ENCODE measurements at regions not wholly inside any gene's neighbourhood (a gene's known extent, or its start where the extent isn't known, plus 50 kb on each side); places are given as distances from the start of the nearest gene placed in this dataset.

DNA sequence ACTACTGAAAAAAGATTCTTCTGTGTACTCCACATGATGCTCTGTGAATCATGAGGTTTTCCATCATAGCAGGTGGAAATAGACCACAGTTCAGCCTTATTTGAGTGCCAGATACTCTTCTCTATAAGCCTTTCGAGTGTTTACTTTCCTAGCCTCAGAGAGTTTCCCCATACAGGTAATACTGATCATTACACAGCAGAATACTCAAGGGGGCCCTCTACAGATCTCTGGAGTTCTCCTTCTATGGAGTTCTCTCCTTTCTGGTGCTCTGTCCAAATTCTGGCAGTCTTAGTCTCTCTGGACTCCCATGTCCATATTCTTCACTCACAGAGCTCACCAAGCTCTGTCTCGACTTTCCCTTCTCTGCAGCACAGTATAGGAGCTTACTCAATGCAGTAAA is 175.7 kb upstream of the CARD18 start:
- H3K4me3 ChIP-seq (ENCODE audit: low read length), result no peak overlapping the region
- DNase-seq (ENCODE audit: low read depth), result no peak
- TF ChIP-seq, protein P1, sequence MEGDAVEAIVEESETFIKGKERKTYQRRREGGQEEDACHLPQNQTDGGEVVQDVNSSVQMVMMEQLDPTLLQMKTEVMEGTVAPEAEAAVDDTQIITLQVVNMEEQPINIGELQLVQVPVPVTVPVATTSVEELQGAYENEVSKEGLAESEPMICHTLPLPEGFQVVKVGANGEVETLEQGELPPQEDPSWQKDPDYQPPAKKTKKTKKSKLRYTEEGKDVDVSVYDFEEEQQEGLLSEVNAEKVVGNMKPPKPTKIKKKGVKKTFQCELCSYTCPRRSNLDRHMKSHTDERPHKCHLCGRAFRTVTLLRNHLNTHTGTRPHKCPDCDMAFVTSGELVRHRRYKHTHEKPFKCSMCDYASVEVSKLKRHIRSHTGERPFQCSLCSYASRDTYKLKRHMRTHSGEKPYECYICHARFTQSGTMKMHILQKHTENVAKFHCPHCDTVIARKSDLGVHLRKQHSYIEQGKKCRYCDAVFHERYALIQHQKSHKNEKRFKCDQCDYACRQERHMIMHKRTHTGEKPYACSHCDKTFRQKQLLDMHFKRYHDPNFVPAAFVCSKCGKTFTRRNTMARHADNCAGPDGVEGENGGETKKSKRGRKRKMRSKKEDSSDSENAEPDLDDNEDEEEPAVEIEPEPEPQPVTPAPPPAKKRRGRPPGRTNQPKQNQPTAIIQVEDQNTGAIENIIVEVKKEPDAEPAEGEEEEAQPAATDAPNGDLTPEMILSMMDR (conservative IDR thresholded peaks at IDR 0.05; ENCODE audit: low read depth, low read length), result no peak

DNA sequence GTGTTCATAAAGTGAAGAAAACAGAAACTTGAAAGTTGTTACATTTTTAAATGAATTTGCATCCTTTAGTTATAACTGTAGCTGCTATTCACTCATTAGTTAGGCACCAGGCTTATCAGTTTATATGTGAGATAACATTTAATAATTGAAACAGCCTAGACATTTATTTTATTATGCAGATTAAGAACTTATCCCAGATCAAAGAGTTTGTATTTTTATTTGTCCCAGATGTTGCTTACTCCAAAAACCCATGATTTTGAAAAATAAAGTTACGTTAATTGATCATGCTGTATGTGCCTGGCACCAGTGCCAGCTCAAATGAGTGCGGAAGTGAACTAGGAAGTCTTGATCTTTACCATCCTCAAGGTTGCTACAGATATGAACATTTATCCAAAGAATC is 172.7 kb upstream of the CARD18 start:
- TF ChIP-seq, protein P1 (conservative IDR thresholded peaks at IDR 0.05; ENCODE audit: low read depth, low read length), result no peak

GRCh38 chr11:105298630-105299029 is 159.1 kb upstream of the CARD18 start:
- DNase-seq (ENCODE audit: low read depth), result no peak
- TF ChIP-seq, protein P1 (conservative IDR thresholded peaks at IDR 0.05; ENCODE audit: low read depth, low read length), result no peak
- H3K4me3 ChIP-seq (ENCODE audit: low read length), result no peak overlapping the region

More for the DNA sequence above, 172.7 kb upstream of the CARD18 start:
- DNase-seq (ENCODE audit: low read depth), result no peak
- no peak overlapping the region for H3K4me3 ChIP-seq (ENCODE audit: low read length)

DNA sequence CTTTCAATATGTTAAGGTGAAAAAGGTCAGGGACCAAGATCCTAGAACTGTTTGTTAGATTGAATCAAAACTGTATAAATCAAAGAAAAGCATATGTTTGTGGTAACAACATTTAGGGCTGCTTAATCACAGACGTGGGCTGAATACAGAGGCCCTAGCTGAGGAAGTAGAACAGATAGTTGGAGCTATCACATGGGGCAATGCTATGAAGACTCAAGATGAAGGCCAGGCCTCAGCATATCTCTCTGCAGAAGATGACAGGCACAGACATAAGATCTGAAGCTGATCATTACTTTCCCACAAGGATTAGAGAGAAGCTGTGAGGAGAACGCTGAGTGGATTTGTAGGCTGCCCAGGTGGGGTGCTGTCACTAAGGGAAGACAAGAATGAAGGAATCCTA is 158.6 kb upstream of the CARD18 start:
- DNase-seq (ENCODE audit: low read depth), result no peak
- no peak overlapping the region for H3K4me3 ChIP-seq (ENCODE audit: low read length)
- TF ChIP-seq, protein P1 (conservative IDR thresholded peaks at IDR 0.05; ENCODE audit: low read depth, low read length), result no peak

DNA sequence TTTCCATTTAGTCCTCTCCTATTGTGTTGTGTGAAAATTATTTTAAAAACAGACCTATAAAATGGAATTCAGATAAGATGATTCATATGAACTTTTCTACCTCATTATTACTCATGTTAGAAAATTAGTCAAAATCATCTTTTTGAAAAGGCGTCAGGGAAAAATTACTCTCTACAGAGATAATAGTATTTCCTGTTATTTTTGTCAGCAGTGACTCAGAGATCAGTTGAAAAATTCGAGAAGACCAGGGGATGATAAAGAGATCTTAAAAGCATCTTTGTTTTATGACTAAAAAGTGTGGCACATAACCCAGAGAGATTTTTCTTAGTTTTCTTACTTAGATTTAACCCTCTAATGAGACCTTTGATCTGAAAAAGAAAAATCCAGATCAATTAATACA is 157.9 kb upstream of the CARD18 start:
- no peak overlapping the region for H3K4me3 ChIP-seq (ENCODE audit: low read length)
- TF ChIP-seq, protein P1 (conservative IDR thresholded peaks at IDR 0.05; ENCODE audit: low read depth, low read length), result no peak
- DNase-seq (ENCODE audit: low read depth), result no peak

GRCh38 chr11:105296806-105297205 is 157.2 kb upstream of the CARD18 start:
- TF ChIP-seq, protein P1 (conservative IDR thresholded peaks at IDR 0.05; ENCODE audit: low read depth, low read length), result no peak
- DNase-seq (ENCODE audit: low read depth), result no peak

DNA sequence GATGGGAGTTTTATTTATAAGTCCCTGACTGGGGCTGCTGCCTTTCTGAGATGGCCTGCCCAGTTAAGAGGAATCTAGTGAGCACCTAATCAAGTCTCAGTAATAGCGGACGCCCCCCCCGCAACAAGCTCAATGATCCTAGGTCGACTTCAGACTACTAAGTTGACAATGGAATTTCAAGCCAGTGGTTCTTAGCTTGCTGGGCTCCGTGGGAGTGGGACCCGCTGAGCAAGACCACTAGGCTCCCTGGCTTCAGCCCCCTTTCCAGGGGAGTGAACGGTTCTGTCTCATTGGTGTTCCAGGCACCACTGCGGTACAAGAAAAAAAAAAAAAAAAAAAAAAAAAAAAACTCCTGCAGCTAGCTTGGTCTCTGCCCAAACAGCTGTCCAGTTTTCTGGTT is 156.8 kb upstream of the CARD18 start:
- no peak for DNase-seq (ENCODE audit: low read depth)
- TF ChIP-seq, protein P1 (conservative IDR thresholded peaks at IDR 0.05; ENCODE audit: low read depth, low read length), result no peak
- no peak overlapping the region for H3K4me3 ChIP-seq (ENCODE audit: low read length)

More at GRCh38 chr11:105296806-105297205, 157.2 kb upstream of the CARD18 start:
- no peak overlapping the region for H3K4me3 ChIP-seq (ENCODE audit: low read length)

Data from retinal pigment epithelial cell (primary cell).